ENCODE measurements at regions not wholly inside any gene's neighbourhood (a gene's known extent, or its start where the extent isn't known, plus 50 kb on each side); places are given as distances from the start of the nearest gene placed in this dataset.
A peak's percentile ranks its signal among the peaks of the same experiment; 100 is the strongest.

GRCh38 chr4:163878336-163879121, 384.0 kb downstream of the TMA16 start:
- DNase-seq: no peak

- no peak for DNase-seq
These were observed 397.9 kb downstream of the TMA16 start for GRCh38 chr4:163892417-163892816.

GRCh38 chr4:163895378-163896005, 401.0 kb downstream of the TMA16 start:
- DNase-seq: peak in 1 of 2 experiments; percentile 15

GRCh38 chr4:163901319-163901718, 406.8 kb downstream of the TMA16 start:
- DNase-seq: no peak

GRCh38 chr4:163902417-163902816, 407.9 kb downstream of the TMA16 start:
- DNase-seq: no peak

- DNase-seq: no peak
These were observed 417.4 kb downstream of the TMA16 start for GRCh38 chr4:163911891-163912290.

GRCh38 chr4:163913571-163913970, 419.1 kb downstream of the TMA16 start:
- DNase-seq: no peak

- DNase-seq: no peak
These were observed 421.4 kb downstream of the TMA16 start for GRCh38 chr4:163915896-163916295.

- DNase-seq: no peak
These were observed 425.9 kb downstream of the TMA16 start for GRCh38 chr4:163920426-163920825.

- no peak for DNase-seq
These were observed 427.8 kb downstream of the TMA16 start for GRCh38 chr4:163922302-163922701.

- DNase-seq: no peak
These were observed 428.6 kb downstream of the TMA16 start for GRCh38 chr4:163923092-163923491.

- no peak for DNase-seq
These were observed 435.6 kb downstream of the TMA16 start for GRCh38 chr4:163930086-163930485.

- DNase-seq: no peak
These were observed 438.0 kb downstream of the TMA16 start for GRCh38 chr4:163932504-163932903.

- DNase-seq: no peak
These were observed 445.1 kb downstream of the TMA16 start for GRCh38 chr4:163939597-163939996.

GRCh38 chr4:163941221-163941905, 446.9 kb downstream of the TMA16 start:
- DNase-seq: no peak

GRCh38 chr4:163948920-163949455, 454.5 kb downstream of the TMA16 start:
- DNase-seq: no peak

GRCh38 chr4:163949976-163950601, 455.6 kb downstream of the TMA16 start:
- DNase-seq: no peak

GRCh38 chr4:163955288-163955687, 460.8 kb downstream of the TMA16 start:
- DNase-seq: no peak

GRCh38 chr4:163958751-163959150, 464.3 kb downstream of the TMA16 start:
- no peak for DNase-seq

GRCh38 chr4:163959932-163960331, 465.4 kb downstream of the TMA16 start:
- no peak for DNase-seq

GRCh38 chr4:163966612-163967011, 472.1 kb downstream of the TMA16 start:
- DNase-seq: no peak

- DNase-seq: no peak
These were observed 472.8 kb downstream of the TMA16 start for GRCh38 chr4:163967263-163967662.

GRCh38 chr4:163967710-163968109, 473.2 kb downstream of the TMA16 start:
- no peak for DNase-seq
